ENCODE measurements at regions not wholly inside any gene's neighbourhood (a gene's known extent, or its start where the extent isn't known, plus 50 kb on each side); places are given as distances from the start of the nearest gene placed in this dataset.

DNA sequence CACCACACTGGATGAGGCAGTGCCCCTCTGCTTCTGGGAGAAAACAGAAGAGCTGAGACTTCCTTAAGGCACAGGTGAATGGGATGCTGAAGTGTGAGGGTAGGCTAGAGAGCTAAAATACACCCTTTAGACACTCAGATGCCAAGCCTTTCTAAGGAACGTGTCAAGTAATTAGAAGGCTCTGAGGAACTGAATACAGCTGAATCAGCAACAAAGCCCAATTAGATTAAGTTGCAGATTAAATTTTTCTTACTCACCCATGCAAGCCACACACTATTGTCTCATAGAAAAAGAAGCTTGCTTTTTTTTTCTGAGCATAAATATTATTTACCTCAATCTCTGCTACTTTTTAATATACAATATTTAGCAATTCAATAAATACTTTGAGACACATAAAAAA, 354.3 kb upstream of the NRG3 start:
- Histone ChIP-seq H3K4ac (ENCODE audit: low read depth, low read length) (no peak overlapping the region), H3K36me3 (ENCODE audit: control insufficient read depth in 1 of 2, insufficient read depth in 2 of 2, low read length in 2 of 2) (no peaks in the 10 kb centered on the region), H3K18ac (ENCODE audit: low read length) (no peak overlapping the region), H4K91ac (ENCODE audit: low read depth, low read length) (no peak overlapping the region), H2BK12ac (ENCODE audit: low read length) (no peak overlapping the region), H4K12ac (ENCODE audit: low read depth, low read length) (no peak overlapping the region), H3K79me2 (ENCODE audit: control insufficient read depth, insufficient read depth, low read length, poor library complexity) (no peaks in the 10 kb centered on the region), H3K4me1 (ENCODE audit: control insufficient read depth in 1 of 2, insufficient read depth in 2 of 2, low read length in 2 of 2) (peaks cover 0 to 2% of the 10 kb centered on the region in 2 experiments), H3K27me3 (ENCODE audit: insufficient read depth, low read length) (no peaks in the 10 kb centered on the region), H3K27ac (ENCODE audit: low read depth, low read length) (no peak overlapping the region), H2BK120ac (ENCODE audit: insufficient read depth, low read length, poor library complexity) (no peak overlapping the region), H2AK5ac (ENCODE audit: low read length) (no peak overlapping the region), H3K79me1 (ENCODE audit: low read length) (no peaks in the 10 kb centered on the region), H2BK5ac (ENCODE audit: low read depth, low read length, poor library complexity) (no peak overlapping the region), H3K4me2 (ENCODE audit: low read length) (no peak overlapping the region), H3K9me3 (ENCODE audit: insufficient read depth, low read depth, low read length) (no peaks in the 10 kb centered on the region), H2AFZ (ENCODE audit: insufficient read depth, low read length, poor library complexity) (no peak overlapping the region), H3K23ac (ENCODE audit: low read length) (no peak overlapping the region), H4K8ac (ENCODE audit: low read depth, low read length) (no peak overlapping the region), H3K4me3 (ENCODE audit: low read depth, low read length) (no peak overlapping the region), H3K9ac (ENCODE audit: low read length) (no peak overlapping the region), H3K14ac (ENCODE audit: low read length) (no peak overlapping the region)
- no peak for DNase-seq
- no CpG with 5 or more reads among the region's 1 CpG for WGBS (ENCODE audit: extremely low coverage, insufficient coverage, insufficient read length)

DNA sequence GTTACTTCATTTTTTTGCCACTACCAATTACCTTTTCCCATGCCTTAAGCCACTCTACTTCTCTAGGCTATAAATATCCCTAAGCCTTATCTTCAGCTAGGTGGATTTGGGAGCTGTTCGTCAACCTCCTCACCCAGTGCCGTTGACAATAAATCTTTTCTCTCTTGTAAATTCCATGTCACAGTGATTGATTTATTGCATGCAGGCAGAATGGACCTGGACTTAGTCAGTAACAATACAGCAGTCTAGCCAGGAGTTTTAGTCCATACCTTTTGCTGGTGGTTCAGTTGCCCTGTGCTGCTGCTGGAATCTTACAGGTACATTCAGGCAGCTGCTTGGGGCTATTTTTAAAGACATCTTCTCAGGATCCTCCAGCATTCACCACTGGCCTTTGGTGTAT, 350.5 kb upstream of the NRG3 start:
- no peak overlapping the region for H2AK5ac ChIP-seq (ENCODE audit: low read length)
- no peak overlapping the region for H2AFZ ChIP-seq (ENCODE audit: insufficient read depth, low read length, poor library complexity)
- WGBS (ENCODE audit: extremely low coverage, insufficient coverage, insufficient read length): no CpG with 5 or more reads among the region's 2 CpGs
- no peak overlapping the region for H3K4me3 ChIP-seq (ENCODE audit: low read depth, low read length)
- no peaks in the 10 kb centered on the region for H3K79me1 ChIP-seq (ENCODE audit: low read length)
- H3K4me1 ChIP-seq (ENCODE audit: control insufficient read depth in 1 of 2, insufficient read depth in 2 of 2, low read length in 2 of 2): peaks cover 0 to 2% of the 10 kb centered on the region in 2 experiments
- no peaks in the 10 kb centered on the region for H3K9me3 ChIP-seq (ENCODE audit: insufficient read depth, low read depth, low read length)
- no peak overlapping the region for H2BK5ac ChIP-seq (ENCODE audit: low read depth, low read length, poor library complexity)
- no peak overlapping the region for H2BK12ac ChIP-seq (ENCODE audit: low read length)
- no peak overlapping the region for H3K4ac ChIP-seq (ENCODE audit: low read depth, low read length)
- DNase-seq: no peak
- H3K18ac ChIP-seq (ENCODE audit: low read length): no peak overlapping the region
- H3K27me3 ChIP-seq (ENCODE audit: insufficient read depth, low read length): no peaks in the 10 kb centered on the region
- H3K4me2 ChIP-seq (ENCODE audit: low read length): no peak overlapping the region
- no peak overlapping the region for H4K91ac ChIP-seq (ENCODE audit: low read depth, low read length)
- no peak overlapping the region for H4K8ac ChIP-seq (ENCODE audit: low read depth, low read length)
- H3K36me3 ChIP-seq (ENCODE audit: control insufficient read depth in 1 of 2, insufficient read depth in 2 of 2, low read length in 2 of 2): no peaks in the 10 kb centered on the region
- no peaks in the 10 kb centered on the region for H3K79me2 ChIP-seq (ENCODE audit: control insufficient read depth, insufficient read depth, low read length, poor library complexity)
- no peak overlapping the region for H3K23ac ChIP-seq (ENCODE audit: low read length)
- no peak overlapping the region for H3K14ac ChIP-seq (ENCODE audit: low read length)
- H3K27ac ChIP-seq (ENCODE audit: low read depth, low read length): peak overlapping the region; percentile 14
- no peak overlapping the region for H4K12ac ChIP-seq (ENCODE audit: low read depth, low read length)
- no peak overlapping the region for H2BK120ac ChIP-seq (ENCODE audit: insufficient read depth, low read length, poor library complexity)
- no peak overlapping the region for H3K9ac ChIP-seq (ENCODE audit: low read length)

GRCh38 chr10:81532403-81532802, 342.6 kb upstream of the NRG3 start:
- Histone ChIP-seq H3K4me2 (ENCODE audit: low read length) (no peak overlapping the region), H4K91ac (ENCODE audit: low read depth, low read length) (no peak overlapping the region), H4K12ac (ENCODE audit: low read depth, low read length) (no peak overlapping the region), H3K79me2 (ENCODE audit: control insufficient read depth, insufficient read depth, low read length, poor library complexity) (no peaks in the 10 kb centered on the region), H3K79me1 (ENCODE audit: low read length) (no peaks in the 10 kb centered on the region), H3K27me3 (ENCODE audit: insufficient read depth, low read length) (no peaks in the 10 kb centered on the region), H3K9ac (ENCODE audit: low read length) (no peak overlapping the region), H2AFZ (ENCODE audit: insufficient read depth, low read length, poor library complexity) (no peak overlapping the region), H3K14ac (ENCODE audit: low read length) (no peak overlapping the region), H3K23ac (ENCODE audit: low read length) (no peak overlapping the region), H2BK120ac (ENCODE audit: insufficient read depth, low read length, poor library complexity) (no peak overlapping the region), H2BK12ac (ENCODE audit: low read length) (no peak overlapping the region), H3K36me3 (ENCODE audit: control insufficient read depth in 1 of 2, insufficient read depth in 2 of 2, low read length in 2 of 2) (no peaks in the 10 kb centered on the region), H3K18ac (ENCODE audit: low read length) (no peak overlapping the region), H3K4me3 (ENCODE audit: low read depth, low read length) (no peak overlapping the region), H3K4me1 (ENCODE audit: control insufficient read depth in 1 of 2, insufficient read depth in 2 of 2, low read length in 2 of 2) (no peaks in the 10 kb centered on the region), H2BK5ac (ENCODE audit: low read depth, low read length, poor library complexity) (no peak overlapping the region), H3K27ac (ENCODE audit: low read depth, low read length) (no peak overlapping the region), H4K8ac (ENCODE audit: low read depth, low read length) (no peak overlapping the region), H3K9me3 (ENCODE audit: insufficient read depth, low read depth, low read length) (no peaks in the 10 kb centered on the region), H3K4ac (ENCODE audit: low read depth, low read length) (no peak overlapping the region), H2AK5ac (ENCODE audit: low read length) (no peak overlapping the region)
- no peak for DNase-seq
- WGBS (ENCODE audit: extremely low coverage, insufficient coverage, insufficient read length): no CpG with 5 or more reads among the region's 6 CpGs

GRCh38 chr10:81534991-81535390, 340.0 kb upstream of the NRG3 start:
- Histone ChIP-seq H3K27me3 (ENCODE audit: insufficient read depth, low read length) (no peaks in the 10 kb centered on the region), H4K12ac (ENCODE audit: low read depth, low read length) (no peak overlapping the region), H3K4me2 (ENCODE audit: low read length) (no peak overlapping the region), H2AFZ (ENCODE audit: insufficient read depth, low read length, poor library complexity) (no peak overlapping the region), H4K8ac (ENCODE audit: low read depth, low read length) (no peak overlapping the region), H3K36me3 (ENCODE audit: control insufficient read depth in 1 of 2, insufficient read depth in 2 of 2, low read length in 2 of 2) (no peaks in the 10 kb centered on the region), H3K4me1 (ENCODE audit: control insufficient read depth in 1 of 2, insufficient read depth in 2 of 2, low read length in 2 of 2) (no peaks in the 10 kb centered on the region), H3K9me3 (ENCODE audit: insufficient read depth, low read depth, low read length) (no peaks in the 10 kb centered on the region), H3K79me1 (ENCODE audit: low read length) (no peaks in the 10 kb centered on the region), H3K4me3 (ENCODE audit: low read depth, low read length) (no peak overlapping the region), H4K91ac (ENCODE audit: low read depth, low read length) (no peak overlapping the region), H3K23ac (ENCODE audit: low read length) (no peak overlapping the region), H3K4ac (ENCODE audit: low read depth, low read length) (no peak overlapping the region), H2AK5ac (ENCODE audit: low read length) (no peak overlapping the region), H2BK120ac (ENCODE audit: insufficient read depth, low read length, poor library complexity) (no peak overlapping the region), H3K79me2 (ENCODE audit: control insufficient read depth, insufficient read depth, low read length, poor library complexity) (no peaks in the 10 kb centered on the region), H3K18ac (ENCODE audit: low read length) (no peak overlapping the region), H3K27ac (ENCODE audit: low read depth, low read length) (no peak overlapping the region), H2BK12ac (ENCODE audit: low read length) (no peak overlapping the region), H3K14ac (ENCODE audit: low read length) (no peak overlapping the region), H3K9ac (ENCODE audit: low read length) (no peak overlapping the region), H2BK5ac (ENCODE audit: low read depth, low read length, poor library complexity) (no peak overlapping the region)
- DNase-seq: no peak
- WGBS (ENCODE audit: extremely low coverage, insufficient coverage, insufficient read length): no CpG with 5 or more reads among the region's 2 CpGs

Data from trophoblast cell (in vitro differentiated cells and primary cell).